HuH-7 (cell line): ENCODE measurements at regions not wholly inside any gene's neighbourhood (a gene's known extent, or its start where the extent isn't known, plus 50 kb on each side); places are given as distances from the start of the nearest gene placed in this dataset.
"Not testable (repeated sequence)": the region's sequence is repeated elsewhere in the genome, so short reads cannot be mapped to it uniquely, and the experiment has no call there.

ENCODE experiments used
- DNase-seq: peaks from one replicate; pipeline ENCODE4 v3.0.0; 2011; ENCODE audit warnings: low spot score

DNA sequence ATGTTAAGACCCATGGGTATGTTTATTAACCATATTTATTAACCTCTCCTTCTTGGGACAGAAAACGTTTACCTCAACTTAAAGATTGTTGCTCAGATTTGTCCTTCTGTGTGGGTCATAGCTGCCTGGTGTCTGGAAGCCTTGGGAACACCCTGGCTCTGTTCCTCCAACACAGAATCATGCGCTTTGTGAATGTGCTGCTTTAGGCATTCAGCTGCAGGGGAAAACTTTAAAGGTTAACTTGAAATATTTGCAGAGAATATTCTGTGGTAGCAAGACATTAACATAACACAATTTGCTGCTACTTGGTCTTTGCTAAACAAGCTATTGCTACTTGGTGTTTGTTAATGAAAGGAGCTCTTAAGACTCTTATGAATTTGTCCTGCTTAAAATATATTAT lies 50.5 kb upstream of the THOC3 start:
- not testable (repeated sequence) for DNase-seq

DNA sequence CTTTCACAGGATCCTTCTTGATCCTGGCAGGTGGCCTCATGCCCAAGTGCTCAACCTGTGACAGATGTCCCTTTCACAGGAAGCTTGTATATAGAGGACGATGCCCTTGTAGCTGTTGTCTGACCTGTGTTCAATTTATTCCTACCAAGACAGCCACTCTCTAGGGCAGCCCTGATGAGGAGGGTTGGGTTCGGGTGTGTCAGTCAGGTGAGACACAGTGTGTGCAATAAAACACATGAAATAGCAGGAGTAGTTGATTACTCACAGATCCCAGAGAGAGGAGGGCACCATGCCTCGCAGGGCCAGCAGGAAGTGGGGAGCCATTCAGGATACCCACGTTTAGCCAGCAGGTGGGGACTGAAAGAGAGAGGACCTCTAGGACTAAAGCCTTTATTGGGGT lies 52.7 kb upstream of the THOC3 start:
- not testable (repeated sequence) for DNase-seq

DNA sequence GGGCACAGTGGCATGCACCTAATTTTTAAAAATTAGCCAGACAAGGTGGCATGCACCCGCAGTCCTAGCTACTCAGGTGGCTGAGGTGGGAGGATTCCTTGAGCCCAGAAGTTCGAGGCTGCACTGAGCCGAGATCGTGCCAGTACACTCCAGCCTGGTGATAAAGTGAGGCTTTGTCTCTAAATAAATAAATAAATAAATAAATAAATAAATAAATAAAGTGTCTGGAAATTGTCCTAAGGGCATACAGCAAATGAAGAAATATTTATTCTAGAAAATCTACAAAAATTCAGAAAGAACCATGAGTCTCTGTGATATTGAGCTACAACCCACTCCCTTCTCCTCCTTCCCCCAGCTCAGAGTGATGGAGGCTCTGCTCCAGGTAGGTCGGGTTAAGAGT lies 55.4 kb upstream of the THOC3 start:
- not testable (repeated sequence) for DNase-seq

DNA sequence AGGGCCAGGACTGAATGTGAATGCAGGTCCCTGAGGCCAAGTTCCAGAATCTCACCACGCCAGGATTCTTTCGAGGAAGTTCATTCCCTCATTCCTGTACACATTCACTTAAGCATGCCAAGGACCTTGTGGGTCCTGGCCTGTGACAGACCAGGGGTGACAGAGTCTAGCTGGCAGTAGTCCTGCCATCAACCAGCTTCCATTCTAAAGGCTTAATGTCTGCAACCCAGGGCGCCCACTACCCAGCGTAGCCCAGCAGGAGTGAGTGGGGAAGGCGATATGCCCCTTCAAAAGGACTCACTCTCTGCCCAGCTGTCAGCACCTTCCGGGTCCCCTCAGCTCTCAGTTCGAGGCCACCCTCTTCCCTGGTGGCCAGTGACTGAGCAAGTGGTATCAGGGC lies 61.3 kb upstream of the THOC3 start:
- not testable (repeated sequence) for DNase-seq

DNA sequence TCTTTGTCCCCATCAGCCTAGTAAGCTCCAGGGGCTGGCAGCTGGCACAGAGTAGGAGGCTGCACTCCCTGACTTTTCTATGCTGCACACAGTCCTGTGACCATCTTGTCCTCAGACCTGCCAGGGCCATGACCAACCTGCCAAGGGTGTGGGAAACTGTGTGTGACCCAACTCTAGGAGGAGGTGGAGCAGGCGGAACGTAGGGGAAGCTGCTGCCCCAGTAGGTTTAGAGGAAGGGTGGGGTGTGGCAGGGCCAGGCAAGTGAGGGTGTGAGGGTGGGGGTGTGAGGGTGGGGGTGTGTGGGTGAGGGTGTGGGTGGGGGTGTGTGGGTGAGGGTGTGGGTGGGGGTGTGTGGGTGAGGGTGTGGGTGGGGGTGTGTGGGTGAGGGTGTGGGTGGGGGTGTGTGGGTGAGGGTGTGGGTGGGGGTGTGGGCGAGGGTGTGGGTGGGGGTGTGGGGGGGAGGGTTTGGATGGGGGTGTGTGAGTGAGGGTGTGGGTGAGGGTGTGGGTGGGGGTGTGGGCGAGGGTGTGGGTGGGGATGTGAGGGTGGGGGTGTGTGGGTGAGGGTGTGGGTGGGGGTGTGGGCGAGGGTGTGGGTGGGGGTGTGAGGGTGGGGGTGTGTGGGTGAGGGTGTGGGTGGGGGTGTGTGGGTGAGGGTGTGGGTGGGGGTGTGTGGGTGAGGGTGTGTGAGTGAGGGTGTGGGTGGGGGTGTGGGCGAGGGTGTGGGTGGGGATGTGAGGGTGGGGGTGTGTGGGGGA lies 62.4 kb upstream of the THOC3 start:
- DNase-seq: not testable (repeated sequence)

DNA sequence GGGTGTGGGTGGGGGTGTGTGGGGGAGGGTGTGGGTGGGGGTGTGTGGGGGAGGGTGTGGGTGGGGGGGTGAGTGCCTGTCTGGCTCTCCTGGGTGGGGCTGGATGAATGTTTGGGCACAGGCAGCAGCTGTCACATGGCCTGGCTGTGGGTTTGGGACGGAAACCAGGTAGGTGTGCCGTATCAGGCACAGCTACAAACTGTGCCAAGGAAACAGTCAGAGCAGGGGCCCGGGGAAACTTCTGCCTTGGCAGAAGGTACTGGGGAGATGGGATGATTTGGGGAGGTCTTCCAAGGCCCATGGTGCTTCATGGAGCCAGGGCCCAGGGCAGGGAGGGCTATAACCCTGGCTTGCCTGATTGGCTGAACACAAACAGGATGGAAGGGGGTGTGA lies 63.0 kb upstream of the THOC3 start:
- DNase-seq: not testable (repeated sequence)

DNA sequence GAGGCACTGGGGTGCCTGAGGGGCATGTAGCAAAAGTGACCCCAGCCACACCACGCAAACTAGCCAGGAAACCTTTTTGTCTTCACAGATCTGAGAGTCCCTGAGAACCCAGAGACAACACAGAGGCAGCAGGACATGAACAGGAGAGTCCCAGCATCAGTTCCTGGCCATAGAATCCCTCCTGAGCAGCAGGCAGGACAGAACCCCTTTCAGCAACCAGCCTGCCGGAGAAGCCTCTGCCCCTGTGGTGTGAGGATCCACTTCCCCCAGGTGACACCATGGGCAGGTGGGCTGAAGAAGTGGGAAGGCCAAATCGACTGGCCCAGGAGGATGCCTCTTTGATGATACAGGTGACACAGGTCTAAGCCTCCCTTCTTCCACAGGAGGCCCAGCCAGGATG lies 65.1 kb upstream of the THOC3 start:
- not testable (repeated sequence) for DNase-seq

DNA sequence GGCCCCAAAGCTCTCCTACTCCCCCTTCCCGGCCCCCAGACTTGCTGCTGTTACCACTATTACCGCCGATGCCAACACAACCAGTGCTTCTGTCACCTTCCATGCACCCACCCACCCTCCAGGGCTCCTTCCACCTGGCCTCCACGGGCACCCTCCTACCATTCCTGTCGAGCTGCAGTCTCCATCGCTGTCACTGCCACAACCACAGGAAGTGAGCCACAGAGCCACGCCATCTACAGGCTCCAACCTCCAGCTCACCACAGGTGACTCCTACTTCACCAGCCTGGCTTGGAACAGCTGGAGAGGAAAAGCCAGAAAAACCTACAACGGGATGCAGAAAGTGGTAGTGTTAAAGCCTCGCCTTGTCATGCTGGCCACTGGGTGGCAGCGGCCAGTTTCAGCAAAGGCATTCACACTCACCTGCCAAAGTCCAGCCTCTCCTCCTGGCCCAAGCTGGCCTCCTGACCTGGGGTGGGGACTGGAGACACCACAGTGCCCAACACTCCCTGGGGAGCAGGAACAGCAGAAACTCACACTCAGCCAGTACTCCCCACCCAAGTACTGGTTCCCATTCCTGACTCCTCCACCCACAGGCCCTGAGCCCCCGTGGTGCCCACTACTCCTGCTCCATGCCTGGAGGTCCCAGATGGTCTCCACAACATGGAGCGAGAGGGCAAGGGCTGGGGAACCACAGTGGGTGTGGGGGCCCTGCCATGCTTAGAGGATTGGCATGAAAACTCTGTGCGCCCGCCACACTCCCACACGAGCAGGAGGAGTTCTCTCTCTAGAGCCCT lies 66.5 kb upstream of the THOC3 start:
- not testable (repeated sequence) for DNase-seq

DNA sequence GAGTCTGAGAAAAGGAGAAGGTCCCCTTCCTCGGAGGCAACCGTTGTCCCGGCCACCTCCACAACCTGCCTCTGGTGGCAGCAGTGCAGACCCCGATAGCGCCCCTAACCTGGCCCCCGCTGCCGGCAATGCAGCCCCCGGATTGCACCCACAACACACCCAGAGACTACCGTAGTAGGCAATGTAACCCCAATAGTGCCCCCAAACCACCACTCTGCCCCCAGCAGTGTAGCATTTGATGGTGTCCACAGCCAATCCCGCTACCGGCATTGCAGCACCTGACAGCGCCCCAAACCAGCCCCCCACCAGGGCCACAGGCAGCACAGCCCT lies 67.1 kb upstream of the THOC3 start:
- DNase-seq: not testable (repeated sequence)

DNA sequence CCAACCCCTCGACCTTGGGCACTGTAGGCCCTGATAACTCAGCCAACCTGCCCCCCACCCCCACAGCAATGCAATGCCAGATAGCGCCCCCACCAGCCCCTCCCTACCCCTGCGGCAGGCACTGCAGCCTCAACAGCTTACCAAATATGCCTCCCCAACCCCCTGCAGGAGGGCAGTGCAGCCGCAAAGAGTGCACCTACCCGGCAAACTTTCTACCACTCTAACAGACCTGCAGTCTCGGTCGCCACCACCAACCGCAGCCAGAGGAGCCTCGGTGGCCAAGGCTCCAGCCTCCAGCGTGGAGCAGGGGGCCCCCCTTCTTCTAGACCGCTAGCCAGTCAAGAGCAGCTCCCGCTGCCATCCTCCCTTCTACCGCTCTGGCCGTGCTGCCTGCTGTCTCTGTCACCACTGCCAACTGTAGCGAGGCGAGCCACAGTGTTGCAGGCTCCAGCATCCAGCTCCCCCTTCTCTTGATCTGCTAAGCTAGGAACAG lies 67.7 kb upstream of the THOC3 start:
- DNase-seq: not testable (repeated sequence)

DNA sequence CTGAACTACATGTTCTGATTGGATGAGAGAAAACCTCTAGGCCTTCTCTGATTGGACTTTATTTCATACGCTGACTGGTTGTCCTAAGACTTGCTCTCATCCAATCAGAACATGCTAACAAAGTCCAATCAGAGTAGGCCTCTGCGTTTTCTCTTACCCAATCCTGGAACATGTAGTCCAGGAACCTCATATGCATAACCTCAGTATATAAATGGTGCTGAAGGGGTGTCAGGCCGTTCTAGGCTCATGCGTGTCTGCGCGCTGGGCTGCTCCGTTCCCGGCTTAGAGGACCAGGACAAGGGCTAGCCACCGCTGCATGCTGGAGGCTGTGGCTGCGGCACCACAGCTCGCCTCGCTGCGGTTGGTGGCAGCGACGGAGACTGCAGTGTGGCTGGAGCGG lies 68.3 kb upstream of the THOC3 start:
- DNase-seq: not testable (repeated sequence)

DNA sequence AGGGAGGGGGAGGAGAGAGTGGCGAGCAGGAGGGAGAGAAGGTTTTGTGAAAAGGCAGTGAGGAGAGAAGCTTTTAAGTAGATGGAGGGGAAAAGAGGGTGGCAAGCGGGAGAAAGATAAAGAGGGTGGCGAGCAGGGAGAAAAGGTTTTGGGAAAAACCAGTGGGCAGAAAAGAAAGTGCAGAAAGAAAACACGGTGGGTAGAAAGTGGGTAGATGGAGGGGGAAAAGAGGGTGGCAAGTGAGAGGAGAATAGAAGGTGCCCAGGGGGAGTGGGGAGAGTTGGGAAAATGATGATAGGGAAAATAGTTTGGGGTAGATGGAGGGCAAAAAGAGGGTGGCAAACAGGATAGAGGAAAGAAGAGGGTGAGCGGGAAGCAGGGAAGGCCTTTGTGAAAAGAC lies 69.1 kb upstream of the THOC3 start:
- DNase-seq: not testable (repeated sequence)

DNA sequence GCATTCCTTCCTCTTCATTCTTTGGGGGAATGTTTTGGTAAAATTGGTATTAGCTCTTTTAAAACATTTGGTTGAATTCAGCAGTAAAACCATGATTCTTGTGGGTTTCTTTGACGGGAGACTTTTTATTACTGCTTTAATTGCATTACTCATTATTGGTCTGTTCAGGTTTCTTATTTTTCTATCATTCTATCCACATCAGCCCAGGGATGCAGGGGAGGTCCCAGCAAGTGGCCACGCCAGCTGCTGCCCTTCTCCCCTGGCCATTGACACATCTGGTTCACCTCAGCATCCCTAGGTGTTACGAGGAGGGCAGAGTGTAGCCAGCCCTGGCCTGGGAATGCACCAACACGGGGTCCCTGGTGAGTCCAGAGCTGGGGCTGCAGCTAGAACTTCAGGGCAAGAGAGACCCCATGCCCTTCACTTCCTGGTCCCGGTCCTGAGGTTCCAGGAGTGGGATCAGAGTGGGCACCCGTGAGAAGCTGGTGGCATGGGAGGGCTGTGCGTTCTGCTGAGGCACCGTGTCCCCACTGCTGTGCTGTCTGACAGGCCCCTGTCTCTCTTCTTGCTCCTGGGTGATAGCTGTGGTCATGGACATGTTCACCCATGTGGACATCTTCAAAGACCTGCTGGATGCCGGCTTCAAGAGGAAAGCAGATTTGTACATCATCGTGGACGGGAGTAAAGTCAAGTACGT lies 72.1 kb upstream of the THOC3 start:
- not testable (repeated sequence) for DNase-seq

DNA sequence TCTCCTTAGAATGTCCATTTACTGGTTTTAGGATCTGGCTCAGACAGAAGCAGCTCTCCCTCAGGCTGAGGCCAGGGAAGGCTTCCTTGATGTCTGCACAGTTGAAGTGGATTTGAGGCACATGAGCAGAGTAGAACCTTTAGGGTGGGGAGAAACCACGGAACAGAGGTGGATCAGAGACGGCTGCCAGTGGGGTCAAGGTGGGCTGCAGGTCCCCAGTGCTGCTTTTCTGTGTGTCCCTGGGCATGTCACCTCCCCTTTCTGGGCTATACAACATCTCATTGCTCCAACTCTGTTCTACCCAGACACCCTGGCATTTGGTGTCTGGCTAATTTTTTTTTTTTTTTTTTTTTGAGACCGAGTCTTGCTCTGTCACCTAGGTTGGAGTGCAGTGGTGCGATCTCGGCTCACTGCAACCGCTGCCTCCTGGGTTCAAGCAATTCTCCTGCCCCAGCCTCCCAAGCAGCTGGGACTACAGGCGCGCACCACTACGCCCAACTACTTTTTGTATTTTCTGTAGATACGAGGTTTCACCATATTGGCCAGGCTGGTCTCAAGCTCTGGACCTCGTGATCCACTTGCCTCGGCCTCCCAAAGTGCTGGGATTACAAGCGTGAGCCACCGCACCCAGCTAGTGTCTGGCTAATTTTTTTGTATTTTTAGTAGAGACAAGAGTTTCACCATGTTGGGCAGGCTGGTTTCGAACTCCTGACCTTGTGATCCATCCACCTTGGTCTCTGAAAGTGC lies 73.3 kb upstream of the THOC3 start:
- DNase-seq: not testable (repeated sequence)

DNA sequence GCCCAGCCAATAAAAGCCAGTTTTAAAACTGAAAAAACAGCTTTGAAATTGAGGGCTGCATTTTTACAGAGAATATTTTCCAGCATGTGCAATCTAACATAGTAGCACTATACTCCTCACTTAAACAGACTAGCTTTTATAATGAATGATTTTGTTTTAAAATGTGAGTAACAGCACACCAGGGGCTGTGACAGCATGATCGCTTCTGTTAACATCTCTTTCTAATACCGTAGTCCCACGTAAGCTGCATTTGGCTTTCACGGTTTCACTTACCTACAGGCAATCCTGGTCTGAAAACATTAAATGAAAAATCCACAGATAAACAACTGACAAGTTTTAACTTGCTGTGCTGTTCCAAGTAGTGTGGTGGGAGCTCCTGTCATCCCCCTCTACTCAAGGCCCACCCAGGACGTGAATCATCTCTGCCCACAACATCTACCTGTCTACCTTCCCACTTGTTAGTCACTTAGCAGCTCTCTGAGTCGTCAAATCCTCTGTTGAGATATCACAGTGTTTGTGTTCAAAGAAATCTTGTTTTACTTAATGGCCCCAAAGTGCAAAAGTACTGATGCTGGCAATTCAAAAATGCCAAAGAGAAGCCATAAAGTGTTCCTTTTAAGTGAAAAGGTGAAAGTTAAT lies 74.0 kb upstream of the THOC3 start:
- not testable (repeated sequence) for DNase-seq

DNA sequence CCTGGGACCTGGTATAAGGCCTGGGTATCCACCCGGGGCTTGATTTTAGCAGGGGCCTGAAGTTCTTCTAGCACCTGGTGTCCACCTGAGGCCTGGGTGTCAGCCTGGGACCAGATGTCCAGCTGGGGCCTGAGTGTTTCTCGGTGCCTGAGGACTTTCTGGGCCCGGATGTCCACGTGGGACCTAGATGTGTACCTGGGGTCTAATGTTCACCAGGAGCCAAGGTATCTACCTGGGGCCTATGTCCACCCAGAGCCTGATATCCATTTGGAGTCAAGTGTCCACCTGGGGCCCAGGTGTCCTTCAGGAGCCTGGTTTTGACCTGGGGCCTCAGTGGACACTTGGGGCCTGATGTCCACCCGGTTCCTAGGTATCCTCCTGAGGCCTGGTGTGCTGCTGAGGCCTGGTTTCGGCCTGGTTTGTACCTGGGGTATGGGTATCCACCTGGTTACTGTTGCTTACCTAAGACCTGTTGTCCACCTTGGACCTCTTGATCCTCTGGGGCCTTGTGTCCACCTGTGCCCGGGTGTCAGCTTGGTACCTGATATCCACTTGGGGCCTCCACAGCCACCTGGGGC lies 75.2 kb upstream of the THOC3 start:
- not testable (repeated sequence) for DNase-seq

DNA sequence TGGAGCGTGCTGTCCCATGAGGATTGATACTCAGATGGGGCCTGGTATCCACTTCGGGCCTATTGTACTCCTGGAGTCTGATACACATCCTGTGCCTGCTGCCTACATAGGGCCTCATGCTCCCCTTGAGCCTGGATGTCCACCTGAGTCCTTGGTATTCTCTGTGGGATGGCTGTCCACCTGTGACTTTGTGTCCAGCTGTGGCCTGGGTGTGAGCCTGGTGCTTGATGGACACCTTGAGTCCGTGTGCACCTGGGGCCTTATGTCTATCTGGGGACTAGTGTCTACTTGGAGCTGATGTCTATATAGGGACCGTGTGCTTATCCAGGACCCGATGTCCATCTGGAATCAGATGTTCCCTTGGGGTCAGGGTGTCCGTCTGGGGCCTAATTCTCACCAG lies 75.9 kb upstream of the THOC3 start:
- DNase-seq: not testable (repeated sequence)

DNA sequence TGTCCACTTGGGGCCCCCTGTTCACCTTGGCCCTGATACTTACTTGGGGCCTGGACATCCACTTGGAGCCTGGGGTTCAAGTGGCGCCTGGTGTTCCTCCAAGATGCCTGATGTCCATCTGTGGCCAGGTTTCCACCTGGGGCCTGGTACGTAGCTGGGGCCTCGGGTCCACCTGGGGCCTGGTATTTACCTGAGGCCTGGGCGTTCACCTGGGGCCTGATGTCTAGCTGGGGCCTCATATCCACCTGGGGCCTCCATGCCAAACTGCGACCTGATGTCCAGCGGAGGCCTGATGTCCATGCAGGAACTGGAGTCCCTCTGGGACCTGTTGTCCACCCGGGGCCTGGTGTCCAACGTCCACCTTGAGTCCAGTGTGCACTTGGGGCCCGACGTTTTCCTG lies 76.3 kb upstream of the THOC3 start:
- DNase-seq: not testable (repeated sequence)

DNA sequence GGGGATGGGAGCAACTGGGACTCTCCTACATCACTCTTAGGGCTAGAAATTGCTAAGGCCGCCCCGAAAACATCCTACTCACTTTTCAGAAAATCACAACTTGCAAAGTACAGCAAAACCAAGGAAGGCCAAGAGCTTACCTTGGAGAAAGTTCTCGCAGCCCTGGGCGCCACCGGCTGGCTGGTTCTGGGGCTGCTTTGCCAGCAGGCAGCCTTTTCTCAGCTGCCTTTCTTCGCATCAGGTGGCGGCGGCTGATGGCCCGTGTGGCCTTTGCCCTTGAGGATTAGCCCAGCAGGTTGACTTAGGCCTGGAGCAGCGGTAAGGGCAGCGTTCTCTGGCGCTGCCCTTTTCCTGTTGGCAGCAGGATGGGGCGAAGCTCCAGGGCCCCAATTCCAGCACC lies 77.3 kb upstream of the THOC3 start:
- not testable (repeated sequence) for DNase-seq

DNA sequence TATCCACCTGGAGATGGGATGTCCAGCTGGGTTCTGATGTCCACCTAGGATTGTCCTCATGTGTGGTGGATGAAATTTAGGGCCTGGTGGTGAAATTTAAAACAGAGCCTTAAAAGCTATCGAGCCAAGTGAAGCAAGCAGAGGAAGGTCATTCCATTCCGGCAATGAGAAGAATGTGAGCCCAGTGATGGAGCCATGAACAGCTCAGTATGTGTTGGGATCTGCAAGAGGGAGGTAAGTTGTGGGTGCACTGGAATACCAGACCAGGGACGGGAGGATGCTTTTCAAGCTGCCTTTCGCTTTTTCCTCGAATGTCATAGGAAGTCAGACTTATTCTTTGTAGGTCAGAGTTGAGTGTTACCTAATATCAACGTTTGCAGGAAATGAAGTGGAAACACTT lies 80.6 kb upstream of the THOC3 start:
- not testable (repeated sequence) for DNase-seq
